Testis (tissue), 2 donors: ENCODE measurements at regions not wholly inside any gene's neighbourhood (a gene's known extent, or its start where the extent isn't known, plus 50 kb on each side); places are given as distances from the start of the nearest gene placed in this dataset.

Experiments used
- POLR2A ChIP-seq: fragments of 450-650 bp; IDR thresholded peaks from one replicate; pipeline ENCODE4 v1.6.1; 2017; ENCODE audit warnings: antibody characterized with exemption, mild to moderate bottlenecking, moderate library complexity
- TF ChIP-seq, protein P1 (sequence below), 3 experiments: fragments of 450-650 bp in 2 of 3; fragments of 200-600 bp in 1 of 3; sonication (generic) in 1 of 3; IDR thresholded peaks; one replicate each; pipeline ENCODE4 v1.5.1; 2016 to 2019; ENCODE audit warnings: antibody characterized with exemption in 3 of 3, mild to moderate bottlenecking in 2 of 3, moderate library complexity in 1 of 3

- no peak for TF ChIP-seq POLR2A
- TF ChIP-seq, protein P1, sequence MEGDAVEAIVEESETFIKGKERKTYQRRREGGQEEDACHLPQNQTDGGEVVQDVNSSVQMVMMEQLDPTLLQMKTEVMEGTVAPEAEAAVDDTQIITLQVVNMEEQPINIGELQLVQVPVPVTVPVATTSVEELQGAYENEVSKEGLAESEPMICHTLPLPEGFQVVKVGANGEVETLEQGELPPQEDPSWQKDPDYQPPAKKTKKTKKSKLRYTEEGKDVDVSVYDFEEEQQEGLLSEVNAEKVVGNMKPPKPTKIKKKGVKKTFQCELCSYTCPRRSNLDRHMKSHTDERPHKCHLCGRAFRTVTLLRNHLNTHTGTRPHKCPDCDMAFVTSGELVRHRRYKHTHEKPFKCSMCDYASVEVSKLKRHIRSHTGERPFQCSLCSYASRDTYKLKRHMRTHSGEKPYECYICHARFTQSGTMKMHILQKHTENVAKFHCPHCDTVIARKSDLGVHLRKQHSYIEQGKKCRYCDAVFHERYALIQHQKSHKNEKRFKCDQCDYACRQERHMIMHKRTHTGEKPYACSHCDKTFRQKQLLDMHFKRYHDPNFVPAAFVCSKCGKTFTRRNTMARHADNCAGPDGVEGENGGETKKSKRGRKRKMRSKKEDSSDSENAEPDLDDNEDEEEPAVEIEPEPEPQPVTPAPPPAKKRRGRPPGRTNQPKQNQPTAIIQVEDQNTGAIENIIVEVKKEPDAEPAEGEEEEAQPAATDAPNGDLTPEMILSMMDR (IDR thresholded peaks at IDR 0.05), result no peak
Observed at GRCh38 chr14:44030831-44031383, 476.2 kb downstream of the FSCB start.
